Activated CD8-positive, alpha-beta memory T cell treated with anti-CD3 and anti-CD28 coated beads for 48 hours (primary cell): ENCODE measurements at regions not wholly inside any gene's neighbourhood (a gene's known extent, or its start where the extent isn't known, plus 50 kb on each side); places are given as distances from the start of the nearest gene placed in this dataset.

ENCODE experiments used
- DNase-seq, 3 experiments: peaks; one replicate each; pipeline ENCODE4 v3.0.0-alpha.2; 2020; ENCODE audit warnings: low read depth in 2 of 3, low spot score in 2 of 3

GRCh38 chr15:85305050-85305449, 75.4 kb upstream of the AKAP13 start:
- no peak for DNase-seq

GRCh38 chr15:85306946-85307686, 73.3 kb upstream of the AKAP13 start:
- DNase-seq = no peak

- no peak for DNase-seq
These were observed 72.7 kb upstream of the AKAP13 start for GRCh38 chr15:85307687-85308045.

GRCh38 chr15:85311647-85312046, 68.8 kb upstream of the AKAP13 start:
- DNase-seq = no peak

GRCh38 chr15:85312486-85312885, 67.9 kb upstream of the AKAP13 start:
- no peak for DNase-seq

GRCh38 chr15:85312929-85313331, 67.5 kb upstream of the AKAP13 start:
- no peak for DNase-seq

GRCh38 chr15:85313339-85313738, 67.1 kb upstream of the AKAP13 start:
- DNase-seq = no peak

GRCh38 chr15:85314146-85314545, 66.3 kb upstream of the AKAP13 start:
- DNase-seq = no peak

GRCh38 chr15:85314633-85315032, 65.8 kb upstream of the AKAP13 start:
- DNase-seq = no peak

- no peak for DNase-seq
These were observed 64.0 kb upstream of the AKAP13 start for GRCh38 chr15:85316244-85316934.

GRCh38 chr15:85318048-85318731, 62.2 kb upstream of the AKAP13 start:
- no peak for DNase-seq

GRCh38 chr15:85318732-85319076, 61.7 kb upstream of the AKAP13 start:
- no peak for DNase-seq

GRCh38 chr15:85324202-85324601, 56.2 kb upstream of the AKAP13 start:
- DNase-seq = no peak

- DNase-seq = no peak
These were observed 54.6 kb upstream of the AKAP13 start for GRCh38 chr15:85325834-85326233.

- DNase-seq = no peak
These were observed 54.1 kb upstream of the AKAP13 start for GRCh38 chr15:85326291-85326690.

- no peak for DNase-seq
These were observed 52.6 kb upstream of the AKAP13 start for GRCh38 chr15:85327820-85328219.

GRCh38 chr15:85329561-85330422, 50.6 kb upstream of the AKAP13 start:
- DNase-seq = no peak
